Type B pancreatic cell (in vitro differentiated cells): ENCODE measurements at regions not wholly inside any gene's neighbourhood (a gene's known extent, or its start where the extent isn't known, plus 50 kb on each side); places are given as distances from the start of the nearest gene placed in this dataset.

ENCODE experiments used
- DNase-seq: peaks from one replicate; pipeline ENCODE4 v3.0.0; 2021; ENCODE audit warnings: mixed read lengths; ENCODE audit not compliant: unreplicated experiment; ENCODE audit errors: extremely low spot score
- H3K27ac Mint-ChIP-seq: 2 replicates; pipeline ENCODE4 v1.8.0; 2021; ENCODE audit warnings: mild to moderate bottlenecking, mixed read lengths
- H3K27me3 Mint-ChIP-seq: 2 replicates; pipeline ENCODE4 v1.8.0; 2021; ENCODE audit warnings: mixed read lengths
- H3K36me3 Mint-ChIP-seq: 2 replicates; pipeline ENCODE4 v1.8.0; 2021; ENCODE audit warnings: mixed read lengths
- H3K4me1 Mint-ChIP-seq: one replicate; pipeline ENCODE4 v1.8.0; 2021; ENCODE audit warnings: mixed read lengths; ENCODE audit not compliant: unreplicated experiment
- H3K4me3 Mint-ChIP-seq: 2 replicates; pipeline ENCODE4 v1.8.0; 2021; ENCODE audit warnings: mild to moderate bottlenecking, mixed read lengths
- H3K9me3 Mint-ChIP-seq: 2 replicates; pipeline ENCODE4 v1.8.0; 2021; ENCODE audit warnings: mixed read lengths
- TF ChIP-seq, protein P1 (sequence below): fragments of 200-600 bp; sonication (generic); conservative IDR thresholded peaks from 2 replicates; pipeline ENCODE4 v1.5.0; 2021; ENCODE audit warnings: antibody characterized with exemption, mild to moderate bottlenecking

DNA sequence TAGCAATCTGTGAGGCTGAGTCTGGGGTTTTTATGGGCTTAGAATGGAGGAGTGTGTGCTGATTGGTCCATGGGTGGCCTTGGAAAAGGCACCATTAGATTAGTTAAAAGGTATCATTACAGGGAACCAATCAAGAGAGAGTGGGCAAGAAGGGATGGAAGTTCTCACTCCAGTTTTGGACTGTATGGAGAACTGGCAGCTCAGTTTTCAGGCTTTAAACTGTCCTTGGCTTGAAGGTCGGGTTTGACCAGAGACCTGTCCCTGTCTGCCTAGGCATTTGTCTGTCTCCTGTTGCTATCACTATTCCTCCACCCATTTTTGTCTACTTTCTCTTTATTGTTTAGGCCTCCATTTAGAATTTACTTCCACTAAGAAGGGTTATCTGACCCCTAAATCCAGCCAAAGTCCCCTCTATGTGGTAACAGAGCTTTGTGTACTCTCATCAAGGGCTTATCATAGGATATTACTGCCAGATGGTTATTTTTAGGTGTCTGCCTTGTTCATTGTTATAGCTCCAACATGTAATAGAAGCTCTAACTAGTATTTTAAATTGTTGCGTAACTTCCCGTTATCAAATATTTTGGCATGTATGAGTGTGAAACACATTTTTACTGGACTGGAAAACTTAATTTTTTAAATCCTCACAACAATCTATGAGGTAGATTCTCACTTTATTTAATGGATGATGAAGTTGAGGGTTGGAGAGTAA lies 133.3 kb upstream of the SLC10A2 start:
- Mint-ChIP-seq H3K9me3 (peaks cover 9% of the 10 kb centered on the region), H3K4me3 (no peak overlapping the region), H3K4me1 (peaks cover 4% of the 10 kb centered on the region), H3K27ac (no peak overlapping the region), H3K27me3 (peaks cover 14% of the 10 kb centered on the region), H3K36me3 (no peaks in the 10 kb centered on the region)
- TF ChIP-seq, protein P1, sequence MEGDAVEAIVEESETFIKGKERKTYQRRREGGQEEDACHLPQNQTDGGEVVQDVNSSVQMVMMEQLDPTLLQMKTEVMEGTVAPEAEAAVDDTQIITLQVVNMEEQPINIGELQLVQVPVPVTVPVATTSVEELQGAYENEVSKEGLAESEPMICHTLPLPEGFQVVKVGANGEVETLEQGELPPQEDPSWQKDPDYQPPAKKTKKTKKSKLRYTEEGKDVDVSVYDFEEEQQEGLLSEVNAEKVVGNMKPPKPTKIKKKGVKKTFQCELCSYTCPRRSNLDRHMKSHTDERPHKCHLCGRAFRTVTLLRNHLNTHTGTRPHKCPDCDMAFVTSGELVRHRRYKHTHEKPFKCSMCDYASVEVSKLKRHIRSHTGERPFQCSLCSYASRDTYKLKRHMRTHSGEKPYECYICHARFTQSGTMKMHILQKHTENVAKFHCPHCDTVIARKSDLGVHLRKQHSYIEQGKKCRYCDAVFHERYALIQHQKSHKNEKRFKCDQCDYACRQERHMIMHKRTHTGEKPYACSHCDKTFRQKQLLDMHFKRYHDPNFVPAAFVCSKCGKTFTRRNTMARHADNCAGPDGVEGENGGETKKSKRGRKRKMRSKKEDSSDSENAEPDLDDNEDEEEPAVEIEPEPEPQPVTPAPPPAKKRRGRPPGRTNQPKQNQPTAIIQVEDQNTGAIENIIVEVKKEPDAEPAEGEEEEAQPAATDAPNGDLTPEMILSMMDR: no peak
- no peak for DNase-seq

DNA sequence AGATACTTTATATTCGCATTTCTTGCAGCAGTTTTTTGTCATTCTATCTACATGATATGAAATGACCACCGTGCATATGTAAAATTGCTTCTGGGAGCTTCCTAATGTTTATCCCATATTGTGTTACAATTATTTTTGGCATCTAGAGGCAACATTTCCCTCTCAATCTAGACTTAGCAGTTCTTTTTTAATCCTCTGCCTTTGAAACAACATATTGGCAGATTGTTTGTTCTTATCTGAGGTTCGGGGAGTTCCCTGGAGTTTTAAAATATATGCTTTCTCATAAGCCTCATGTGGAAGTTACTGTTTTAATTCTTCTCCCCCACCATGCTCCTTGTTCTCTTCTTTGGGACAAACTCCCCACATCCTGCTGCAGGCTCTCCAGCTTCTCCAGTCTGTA lies 130.1 kb upstream of the SLC10A2 start:
- Mint-ChIP-seq H3K4me3 (no peak overlapping the region), H3K27me3 (peaks cover 11% of the 10 kb centered on the region), H3K9me3 (peaks cover 5% of the 10 kb centered on the region), H3K27ac (no peak overlapping the region), H3K36me3 (no peaks in the 10 kb centered on the region), H3K4me1 (peaks cover 14% of the 10 kb centered on the region)
- DNase-seq: no peak
- TF ChIP-seq, protein P1: no peak

DNA sequence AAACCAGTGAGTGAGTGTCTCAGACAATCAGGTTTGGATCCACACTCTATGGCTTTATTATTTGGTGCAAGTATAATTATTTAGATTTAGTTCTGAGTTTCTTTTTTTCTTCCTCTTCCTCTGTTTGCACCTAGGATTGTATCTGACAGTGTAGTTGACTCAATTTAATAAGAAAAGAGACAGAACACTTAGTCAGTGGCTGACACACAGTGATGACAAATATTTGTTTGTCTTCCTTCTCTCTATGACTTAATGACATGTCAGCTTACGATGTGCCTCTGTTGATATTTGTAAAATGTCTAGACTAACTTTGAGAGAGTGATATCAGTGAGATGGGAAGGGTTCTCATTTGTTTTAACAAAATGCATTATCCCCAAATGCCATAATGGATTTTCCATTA lies 129.5 kb upstream of the SLC10A2 start:
- TF ChIP-seq, protein P1: no peak
- no peak for DNase-seq
- H3K36me3 Mint-ChIP-seq: no peaks in the 10 kb centered on the region
- no peak overlapping the region for H3K27ac Mint-ChIP-seq
- H3K4me3 Mint-ChIP-seq: no peak overlapping the region
- H3K4me1 Mint-ChIP-seq: peaks cover 15% of the 10 kb centered on the region
- H3K9me3 Mint-ChIP-seq: peaks cover 5% of the 10 kb centered on the region
- peaks cover 11% of the 10 kb centered on the region for H3K27me3 Mint-ChIP-seq

DNA sequence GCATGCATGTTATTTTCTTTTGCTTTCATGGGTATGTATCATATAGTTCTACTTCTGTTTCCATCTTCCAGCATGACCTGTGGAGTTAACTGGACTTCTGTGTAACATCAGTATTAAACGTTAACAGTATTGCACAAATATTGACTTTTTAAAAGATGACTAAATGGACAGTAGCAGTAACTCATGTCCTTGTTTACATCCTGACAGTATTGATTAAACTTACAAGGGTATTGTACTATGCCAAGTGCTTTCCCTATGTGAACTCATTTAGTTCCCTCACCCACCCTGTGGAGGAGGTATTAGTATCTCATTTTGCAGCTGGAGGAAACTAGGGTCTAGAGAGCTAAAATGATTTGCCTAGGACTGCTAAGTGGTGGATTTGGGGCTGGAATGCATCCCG lies 128.7 kb upstream of the SLC10A2 start:
- Mint-ChIP-seq H3K4me3 (no peak overlapping the region), H3K27me3 (peaks cover 11% of the 10 kb centered on the region), H3K36me3 (peaks cover 3% of the 10 kb centered on the region), H3K27ac (no peak overlapping the region), H3K9me3 (peaks cover 5% of the 10 kb centered on the region), H3K4me1 (peaks cover 24% of the 10 kb centered on the region)
- TF ChIP-seq, protein P1: no peak
- no peak for DNase-seq

DNA sequence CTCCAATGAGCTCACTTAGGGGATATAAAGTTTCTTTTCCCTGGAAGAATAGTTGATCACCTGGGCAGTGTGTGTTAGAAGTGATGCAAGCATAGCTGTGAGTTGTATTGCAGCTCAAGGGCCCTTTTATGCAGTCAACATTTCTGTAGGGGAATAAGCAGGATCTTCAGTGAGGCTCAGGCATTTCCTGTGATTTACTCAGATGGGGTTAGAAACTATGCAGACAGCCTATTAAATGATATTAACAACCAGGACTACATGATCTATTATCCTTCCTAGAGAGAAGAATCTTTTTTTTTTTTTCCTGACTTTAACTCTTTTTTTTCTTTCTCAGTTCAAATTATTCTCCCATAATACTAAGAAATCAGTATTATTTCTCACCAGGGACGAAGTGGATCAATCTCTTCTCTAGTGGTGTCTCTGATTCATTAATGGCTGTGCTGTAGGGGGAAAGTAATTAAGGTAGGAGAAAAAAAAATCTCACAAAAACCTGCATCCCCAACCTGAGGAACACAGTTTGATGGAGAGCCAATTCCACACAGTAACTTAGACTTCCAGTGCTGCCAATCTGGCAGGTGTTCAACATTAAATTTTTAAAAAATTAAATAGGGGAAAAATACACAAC lies 126.4 kb upstream of the SLC10A2 start:
- no peak overlapping the region for H3K4me3 Mint-ChIP-seq
- H3K27ac Mint-ChIP-seq: no peak overlapping the region
- peaks cover 3% of the 10 kb centered on the region for H3K36me3 Mint-ChIP-seq
- H3K4me1 Mint-ChIP-seq: peaks cover 28% of the 10 kb centered on the region
- peaks cover 5% of the 10 kb centered on the region for H3K9me3 Mint-ChIP-seq
- DNase-seq: no peak
- peaks cover 8% of the 10 kb centered on the region for H3K27me3 Mint-ChIP-seq
- TF ChIP-seq, protein P1: no peak
